HG02884 (cell line): ENCODE measurements at regions not wholly inside any gene's neighbourhood (a gene's known extent, or its start where the extent isn't known, plus 50 kb on each side); places are given as distances from the start of the nearest gene placed in this dataset.

Experiments
- ATAC-seq: cut with Tn5 transposase; IDR thresholded peaks from one replicate; pipeline ENCODE4 v1.9.1; 2021; ENCODE audit warnings: mild to moderate bottlenecking, moderate library complexity; ENCODE audit not compliant: unreplicated experiment

DNA sequence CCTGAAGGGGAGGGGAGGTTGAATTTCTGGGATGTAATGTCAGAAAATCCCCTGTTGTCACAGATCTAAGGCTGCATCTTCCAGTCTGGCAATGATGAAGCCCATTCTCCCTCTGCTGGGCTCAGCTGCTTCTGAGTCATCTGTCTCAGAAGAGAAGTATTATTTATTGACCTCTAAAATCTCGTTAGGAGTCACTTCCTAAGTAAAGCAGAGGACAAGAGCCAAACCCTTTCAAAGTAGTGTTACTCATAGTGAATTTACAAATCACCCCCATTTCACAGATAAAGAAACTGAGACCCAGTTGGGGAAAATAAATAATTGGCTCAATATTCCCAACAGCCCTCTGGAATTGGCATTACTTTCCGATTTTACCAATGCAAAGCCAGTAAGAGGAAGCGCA lies 167.3 kb upstream of the SKOR2 start:
- no peak for ATAC-seq

DNA sequence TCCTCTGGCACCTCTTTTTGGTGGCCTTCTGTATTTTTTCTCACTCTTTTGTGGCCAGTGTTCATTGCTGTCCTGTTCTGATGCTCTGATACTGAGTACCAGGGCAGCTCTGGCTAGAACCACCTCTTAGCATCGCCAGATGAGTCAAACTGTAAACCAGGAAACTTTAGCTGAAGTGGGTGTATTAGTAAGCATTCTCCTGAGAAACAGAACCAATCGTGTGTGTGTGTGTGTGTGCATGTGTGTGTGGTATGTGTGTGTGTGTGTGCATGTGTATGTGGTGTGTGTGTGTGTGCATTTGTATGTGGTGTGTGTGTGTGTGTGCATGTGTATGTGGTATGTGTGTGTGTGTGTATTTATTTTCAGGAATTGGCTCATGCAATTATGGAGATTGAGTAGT lies 166.3 kb upstream of the SKOR2 start:
- no peak for ATAC-seq

DNA sequence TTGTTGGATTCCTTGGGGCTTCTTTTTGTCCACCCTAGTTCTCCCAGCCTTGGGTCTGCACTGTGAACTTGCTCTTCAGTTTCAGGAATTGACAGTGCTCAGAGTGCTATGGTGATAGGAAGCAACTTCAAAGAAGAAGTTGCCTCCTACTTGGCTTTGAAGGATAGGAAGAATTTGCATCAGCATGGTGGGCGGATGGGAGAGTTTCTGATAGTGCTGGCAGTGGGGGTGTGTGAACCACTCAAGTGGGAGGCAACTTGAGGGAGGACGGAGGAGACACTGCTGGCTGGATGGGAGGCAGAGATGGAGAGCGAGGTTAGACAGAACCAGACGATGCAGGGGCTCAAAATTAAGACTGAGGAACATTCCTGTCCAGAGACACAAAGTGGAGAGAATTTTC lies 164.4 kb upstream of the SKOR2 start:
- no peak for ATAC-seq

- ATAC-seq: no peak
These were observed 161.9 kb upstream of the SKOR2 start for GRCh38 chr18:47413327-47413726.

DNA sequence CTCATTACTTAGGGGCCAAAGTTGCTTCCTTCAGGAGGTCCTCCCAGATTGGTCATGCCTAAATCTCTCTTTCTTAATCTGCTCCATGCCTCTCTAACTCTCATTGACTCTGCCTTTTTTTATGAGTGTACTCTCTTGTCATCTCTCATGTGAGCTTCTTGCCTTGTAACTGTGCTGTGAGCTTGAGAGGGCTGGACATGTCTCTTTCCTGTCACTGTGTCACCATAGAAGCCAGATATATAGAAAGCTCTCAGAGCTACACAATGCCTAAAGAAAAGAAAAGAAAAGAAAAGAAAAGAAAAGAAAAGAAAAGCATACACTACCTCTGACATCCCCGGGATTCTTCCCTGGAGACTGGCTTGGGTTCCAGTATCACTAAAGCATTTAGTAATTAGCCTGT lies 161.5 kb upstream of the SKOR2 start:
- ATAC-seq: no peak

- ATAC-seq: no peak
These were observed 159.7 kb upstream of the SKOR2 start for GRCh38 chr18:47411159-47411558.

DNA sequence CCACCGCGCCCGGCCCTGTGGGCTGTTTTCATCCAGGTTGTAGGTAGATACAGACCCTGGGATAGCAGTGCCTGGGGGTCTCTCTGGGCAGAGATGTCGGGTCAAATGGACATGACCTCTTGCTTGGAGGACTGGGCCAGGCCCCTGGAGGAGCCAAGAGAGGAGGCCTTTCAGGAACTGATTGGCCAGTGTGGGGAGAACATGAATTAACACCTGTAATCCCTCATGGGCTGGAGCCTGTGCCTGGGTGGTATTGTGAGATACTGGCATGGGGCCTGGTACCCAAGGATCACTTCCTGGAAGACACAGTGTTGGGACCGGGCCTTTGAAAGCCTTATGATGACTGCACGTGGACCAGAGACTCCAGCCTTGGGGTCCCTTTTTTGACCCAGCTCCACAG lies 158.7 kb upstream of the SKOR2 start:
- ATAC-seq: no peak

DNA sequence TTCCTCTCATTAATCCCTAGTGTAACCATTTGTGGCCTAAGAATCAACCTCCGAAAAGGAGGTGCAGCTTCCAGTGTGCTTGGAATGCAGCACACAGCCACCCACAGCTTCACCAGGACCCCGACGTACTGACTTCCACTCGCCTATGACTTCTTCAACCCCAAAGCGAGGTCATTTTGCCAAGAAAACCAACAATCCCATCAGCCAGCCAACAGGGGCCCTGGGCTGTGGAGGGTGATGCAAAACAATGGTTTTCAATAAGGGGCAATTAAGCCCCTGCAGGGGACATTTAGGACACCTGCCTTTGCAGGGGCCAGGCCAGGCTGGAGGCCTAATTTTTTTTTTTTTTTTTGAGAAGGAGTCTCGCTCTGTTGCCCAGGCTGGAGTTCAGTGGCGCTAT lies 158.1 kb upstream of the SKOR2 start:
- no peak for ATAC-seq

GRCh38 chr18:47407736-47408135 lies 156.3 kb upstream of the SKOR2 start:
- no peak for ATAC-seq

DNA sequence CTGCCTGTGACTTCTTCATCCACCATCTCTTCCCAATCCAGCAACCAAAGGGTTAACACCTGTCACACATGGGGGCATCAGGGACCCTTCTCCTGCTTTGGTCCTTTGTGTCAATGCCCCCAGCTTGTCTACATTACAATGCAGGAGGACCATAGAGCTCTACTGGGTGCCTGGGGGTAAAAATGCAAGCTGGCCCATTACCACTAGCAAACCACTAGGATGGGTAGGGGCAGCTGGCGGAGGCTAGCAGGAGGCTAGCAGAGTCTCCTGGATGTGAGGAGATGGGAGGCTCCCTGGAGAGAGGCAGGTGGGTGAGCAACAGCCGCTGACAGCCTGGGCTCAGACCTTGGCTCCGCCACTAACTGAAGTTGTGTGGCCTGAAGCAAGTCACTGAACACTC lies 153.4 kb upstream of the SKOR2 start:
- ATAC-seq: no peak

DNA sequence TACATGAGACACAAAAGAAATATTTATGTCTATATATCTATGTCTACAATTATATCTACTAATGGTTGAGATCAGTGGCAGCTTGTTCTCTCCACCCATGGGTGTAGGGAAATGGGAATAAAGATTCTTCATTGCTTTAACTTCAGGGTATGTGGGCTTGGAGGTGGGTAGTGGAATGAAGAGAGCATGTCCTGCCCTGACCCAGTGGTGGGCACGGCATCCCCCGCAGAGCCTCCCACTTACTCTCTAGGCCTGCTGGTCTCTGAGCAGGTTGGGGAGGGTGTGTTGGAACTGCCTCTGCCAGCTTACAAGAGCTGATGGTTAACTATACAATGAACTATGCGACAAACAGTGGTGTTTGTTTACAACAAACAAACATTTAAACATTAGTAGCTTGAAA lies 152.5 kb upstream of the SKOR2 start:
- ATAC-seq: no peak

DNA sequence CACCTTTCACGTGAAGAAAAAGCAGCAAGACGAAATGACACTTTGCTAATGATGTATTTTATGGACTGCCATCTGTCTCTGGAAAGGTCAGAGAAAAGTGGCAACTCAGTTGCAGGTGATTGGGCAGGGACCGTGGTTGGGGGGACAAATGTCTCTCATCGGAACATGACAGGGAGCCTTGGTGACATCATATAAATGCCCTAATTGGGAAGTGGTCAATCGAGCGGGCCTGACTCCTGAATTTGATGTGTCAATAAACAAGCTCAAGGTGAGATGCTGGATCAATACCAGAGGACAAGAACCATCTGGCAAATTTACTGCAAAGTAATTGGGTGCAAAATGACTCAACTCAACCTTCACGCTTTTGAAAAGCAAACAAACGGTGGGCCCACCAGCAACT lies 151.9 kb upstream of the SKOR2 start:
- ATAC-seq: no peak

- no peak for ATAC-seq
These were observed 148.0 kb upstream of the SKOR2 start for GRCh38 chr18:47399475-47399874.

- ATAC-seq: no peak
These were observed 146.3 kb upstream of the SKOR2 start for GRCh38 chr18:47397671-47398319.

DNA sequence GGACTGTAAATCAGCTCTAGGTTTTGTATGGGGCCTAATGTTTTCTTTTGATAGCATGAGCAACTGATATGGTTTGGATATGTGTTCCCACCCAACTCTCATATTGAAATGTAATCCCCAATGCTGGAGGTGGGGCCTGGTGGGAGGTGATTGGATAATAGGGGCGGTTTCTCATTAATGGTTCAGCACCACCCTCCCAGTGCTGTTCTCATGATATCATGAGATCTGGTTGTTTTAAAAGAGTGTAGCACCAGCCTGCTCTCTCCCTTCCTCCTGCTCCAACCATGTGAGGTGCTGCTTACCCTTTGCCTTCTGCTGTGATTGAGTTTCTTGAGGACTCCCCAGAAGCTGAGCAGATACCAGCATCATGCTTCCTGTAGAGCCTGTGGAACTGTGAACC lies 140.2 kb upstream of the SKOR2 start:
- no peak for ATAC-seq

- ATAC-seq: no peak
These were observed 139.1 kb upstream of the SKOR2 start for GRCh38 chr18:47390410-47391024.

DNA sequence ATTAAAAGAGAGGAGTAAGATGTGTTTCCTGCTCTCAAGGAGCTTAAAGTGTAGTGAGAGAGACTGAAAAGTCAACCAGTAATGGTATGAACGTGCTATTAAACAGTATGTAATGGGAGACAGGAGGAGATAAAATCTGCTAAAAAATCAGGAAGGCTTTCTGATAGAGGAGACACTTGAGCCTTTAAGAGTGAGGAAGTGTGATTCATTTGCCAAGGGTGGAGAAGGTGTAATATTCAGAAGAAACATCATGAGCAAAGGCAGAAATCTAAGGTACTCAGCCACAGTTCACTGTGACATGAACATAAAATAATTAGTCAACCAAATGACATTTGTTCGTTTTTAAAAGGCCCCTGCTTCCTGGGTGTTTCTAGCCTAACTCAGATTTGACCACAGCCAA lies 137.8 kb upstream of the SKOR2 start:
- ATAC-seq: no peak

GRCh38 chr18:47387864-47388263 lies 136.4 kb upstream of the SKOR2 start:
- no peak for ATAC-seq

DNA sequence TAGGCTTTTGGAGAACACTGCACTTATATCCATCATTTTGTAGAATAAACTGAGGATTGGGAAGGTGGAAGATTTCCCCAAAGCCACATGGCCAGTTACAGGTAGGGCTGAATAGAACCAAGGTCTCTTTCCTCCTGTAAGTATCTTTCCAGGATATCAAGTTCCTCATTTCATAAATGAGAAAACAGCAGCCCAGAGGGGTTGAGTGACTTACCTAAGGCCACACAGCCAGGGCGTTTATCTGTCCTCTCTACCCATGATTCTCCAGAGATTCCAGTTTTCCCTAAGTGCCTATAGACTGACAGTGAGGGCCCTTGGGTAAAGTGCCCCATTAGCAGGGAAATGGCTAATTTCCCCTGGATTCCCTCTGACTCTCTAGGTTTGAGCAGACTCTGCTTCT lies 132.3 kb upstream of the SKOR2 start:
- no peak for ATAC-seq

GRCh38 chr18:47381975-47382570 lies 130.6 kb upstream of the SKOR2 start:
- no peak for ATAC-seq

GRCh38 chr18:47380153-47380552 lies 128.7 kb upstream of the SKOR2 start:
- ATAC-seq: no peak

- ATAC-seq: no peak
These were observed 122.0 kb upstream of the SKOR2 start for GRCh38 chr18:47373465-47373864.

DNA sequence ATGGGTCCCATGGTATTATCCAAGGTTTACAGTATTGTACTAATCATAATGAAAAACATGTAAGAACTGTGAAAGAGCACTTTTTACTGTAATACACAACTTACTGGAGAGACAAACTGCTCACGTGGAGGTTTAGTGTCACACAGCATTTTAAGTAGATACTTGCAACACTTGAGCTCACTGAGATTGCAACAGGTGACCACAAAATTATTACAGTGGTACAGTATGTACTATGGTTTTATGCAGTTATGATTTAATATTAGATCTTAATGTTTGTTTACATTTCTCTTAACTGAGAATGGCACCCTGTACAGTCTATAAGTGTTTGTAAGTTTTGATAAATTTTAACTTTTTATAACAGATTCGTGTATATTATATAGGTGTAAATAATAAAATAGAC lies 118.6 kb upstream of the SKOR2 start:
- ATAC-seq: no peak
